NOMO-1 treated with DMSO at 0.1 percent for 48 hours (cell line): ENCODE measurements at regions not wholly inside any gene's neighbourhood (a gene's known extent, or its start where the extent isn't known, plus 50 kb on each side); places are given as distances from the start of the nearest gene placed in this dataset.
"Not testable (repeated sequence)": the region's sequence is repeated elsewhere in the genome, so short reads cannot be mapped to it uniquely, and the experiment has no call there.

Source experiments
- DNase-seq: peaks from one replicate; lab custom pipeline; 2025; ENCODE audit not compliant: unreplicated experiment; lab: John Stamatoyannopoulos, UW

DNA sequence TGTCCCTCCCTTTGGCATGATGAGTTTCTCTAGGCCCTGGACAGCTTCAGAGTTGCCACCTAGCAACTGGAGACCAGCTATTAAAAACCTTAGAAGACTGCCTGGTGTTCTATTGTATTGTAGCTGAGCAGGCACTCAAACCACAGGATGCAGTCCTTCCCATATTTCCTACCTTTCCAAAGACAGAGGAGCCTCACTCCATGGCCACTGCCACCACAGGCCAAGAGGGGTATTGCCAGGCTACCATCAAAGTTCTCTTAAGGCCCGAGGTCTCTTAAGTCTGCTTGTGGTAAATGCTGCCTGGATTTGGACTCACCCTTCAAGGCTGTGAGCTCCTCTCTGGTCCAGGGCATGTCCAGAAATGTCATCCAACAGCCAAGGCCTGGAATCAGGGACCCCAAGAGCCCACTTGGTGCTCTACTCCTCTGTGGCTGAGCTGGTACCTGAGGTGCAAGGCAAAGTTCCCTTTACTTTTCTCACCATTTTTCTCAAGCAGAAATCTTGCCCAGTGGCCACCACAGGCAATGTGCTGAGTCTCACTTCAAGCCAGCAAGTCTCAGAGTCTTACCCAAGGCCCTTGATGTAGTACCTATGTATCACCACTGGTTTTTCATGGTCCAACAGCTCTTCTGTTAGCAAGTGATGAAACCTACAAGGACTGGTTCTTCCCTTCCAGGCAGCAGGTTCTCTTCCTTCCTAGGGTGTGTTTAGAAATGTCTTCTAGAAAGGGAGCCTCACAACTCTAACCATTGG, 269.4 kb downstream of the AMY1C start:
- no peak for DNase-seq

GRCh38 chr1:104019675-104020049, 270.0 kb downstream of the AMY1C start:
- no peak for DNase-seq

DNA sequence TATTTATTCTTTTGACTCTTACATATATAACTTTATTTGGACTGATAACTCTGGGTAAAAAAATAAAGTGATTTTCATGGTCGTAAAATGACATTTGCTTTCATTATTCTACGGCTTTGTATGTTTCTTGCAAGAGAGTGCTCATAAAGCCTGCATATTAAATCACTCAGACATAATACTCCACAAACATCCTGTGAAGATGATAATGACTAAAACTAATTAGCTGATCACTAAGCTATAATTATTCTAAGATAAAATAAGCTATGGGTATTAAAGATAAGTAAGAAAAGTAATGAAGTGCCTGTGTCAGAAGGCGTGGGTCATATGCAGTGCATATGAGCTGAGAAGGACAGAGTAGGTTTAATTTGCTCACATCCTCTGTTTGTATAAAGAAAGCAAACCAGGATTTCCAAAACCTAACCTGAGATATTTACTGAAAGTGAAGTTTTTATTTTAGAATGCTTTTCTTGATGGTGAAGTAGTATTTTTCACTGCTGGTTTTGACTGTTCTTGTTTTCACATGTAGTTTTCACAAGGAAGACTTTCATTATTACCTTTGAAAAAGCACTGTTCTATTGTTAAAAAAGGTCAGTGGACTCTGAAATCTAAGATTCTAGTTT, 278.8 kb downstream of the AMY1C start:
- DNase-seq: no peak

GRCh38 chr1:104029456-104029970, 279.8 kb downstream of the AMY1C start:
- DNase-seq: no peak

DNA sequence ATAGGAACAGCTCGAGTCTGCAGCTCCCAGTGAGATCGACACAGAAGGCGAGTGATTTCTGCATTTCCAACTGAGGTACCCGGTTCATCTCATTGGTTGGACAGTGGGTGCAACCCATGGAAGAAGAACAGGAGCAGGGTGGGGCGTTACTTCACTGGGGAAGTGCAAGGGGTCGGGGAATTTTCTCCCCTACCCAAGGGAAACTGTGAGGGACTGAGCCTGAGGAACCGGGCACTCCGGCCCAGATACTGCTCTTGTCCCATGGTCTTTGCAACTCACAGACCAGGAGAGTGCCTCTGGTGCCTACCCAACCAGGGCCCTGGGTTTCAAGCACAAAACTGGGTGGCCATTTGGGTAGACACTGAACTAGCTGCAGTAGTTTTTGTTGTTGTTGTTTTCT, 307.1 kb downstream of the AMY1C start:
- DNase-seq: no peak

DNA sequence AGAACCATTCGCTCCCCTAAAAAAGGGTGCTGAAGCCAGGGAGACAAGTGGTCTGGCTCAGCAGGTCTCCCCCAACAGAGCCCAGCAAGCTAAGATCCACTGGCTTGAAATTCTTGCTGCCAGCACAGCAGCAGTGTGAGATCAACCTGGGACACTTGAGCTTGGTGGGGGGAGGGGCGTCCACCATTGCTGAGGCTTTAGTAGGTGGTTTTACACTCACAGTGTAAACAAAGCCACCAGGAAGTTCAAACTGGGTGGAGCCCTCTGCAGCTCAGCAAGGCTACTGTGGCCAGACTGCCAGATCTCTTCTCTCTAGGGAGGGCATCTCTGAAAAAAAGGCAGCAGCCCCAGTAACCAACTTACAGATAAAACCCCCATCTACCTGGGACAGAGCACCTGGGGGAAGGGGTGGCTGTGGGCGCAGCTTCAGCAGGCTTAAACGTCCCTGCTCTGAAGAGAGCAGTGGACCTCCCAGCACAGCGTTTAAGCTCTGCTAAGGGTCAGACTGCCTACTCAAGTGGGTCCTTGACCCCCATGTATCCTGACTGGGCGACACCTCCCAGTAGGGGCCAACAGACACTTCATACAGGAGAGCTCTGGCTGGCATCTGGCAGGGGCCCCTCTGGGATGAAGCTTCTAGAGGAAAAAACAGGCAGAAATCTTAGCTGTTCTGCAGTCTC, 307.7 kb downstream of the AMY1C start:
- DNase-seq: not testable (repeated sequence)

DNA sequence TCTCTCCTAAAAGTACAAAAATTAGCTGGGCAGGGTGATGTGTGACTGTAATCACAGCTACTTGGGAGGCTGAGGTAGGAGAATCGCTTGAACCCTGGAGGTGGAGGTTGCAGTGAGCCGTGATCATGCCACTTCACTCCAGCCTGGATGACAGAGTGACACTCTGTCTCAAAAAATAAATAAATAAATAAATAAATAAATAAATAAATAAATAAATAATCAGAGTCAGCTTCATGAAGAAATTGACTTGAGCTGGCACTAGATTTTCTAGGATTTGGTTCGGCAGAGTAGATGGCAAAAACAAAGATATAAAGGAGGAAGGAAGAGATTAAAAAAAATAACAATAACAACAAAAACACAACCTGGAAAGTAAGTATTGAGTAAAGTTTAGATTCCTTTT, 311.9 kb downstream of the AMY1C start:
- DNase-seq: not testable (repeated sequence)

- no peak for DNase-seq
These were observed 314.7 kb downstream of the AMY1C start for GRCh38 chr1:104064399-104064798.

GRCh38 chr1:104072915-104073371, 323.2 kb downstream of the AMY1C start:
- no peak for DNase-seq

DNA sequence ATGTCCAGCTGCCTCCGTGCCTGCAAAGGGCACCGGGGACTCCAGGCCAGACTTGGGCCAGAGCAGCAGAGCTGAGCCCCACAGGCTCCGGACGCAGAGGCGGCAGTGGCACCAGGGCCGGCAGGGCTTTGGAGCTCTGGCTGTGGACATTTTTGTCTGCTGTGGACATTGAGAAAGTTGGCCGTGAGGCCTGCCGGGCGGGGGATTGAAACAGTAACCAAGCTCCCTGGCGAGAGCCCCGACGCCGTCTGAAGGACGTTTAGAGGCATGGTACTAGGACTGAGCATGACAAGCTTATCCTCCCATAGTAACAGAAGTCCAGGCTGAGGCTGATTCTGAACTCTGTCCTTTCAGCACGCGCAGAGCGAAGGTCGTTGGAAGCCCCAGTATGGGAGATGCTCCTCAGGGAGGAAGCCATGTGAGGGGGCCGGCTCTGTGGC, 323.8 kb downstream of the AMY1C start:
- DNase-seq: no peak

- no peak for DNase-seq
These were observed 332.5 kb downstream of the AMY1C start for GRCh38 chr1:104082221-104082620.

- DNase-seq: no peak
These were observed 334.7 kb downstream of the AMY1C start for GRCh38 chr1:104084380-104084779.

DNA sequence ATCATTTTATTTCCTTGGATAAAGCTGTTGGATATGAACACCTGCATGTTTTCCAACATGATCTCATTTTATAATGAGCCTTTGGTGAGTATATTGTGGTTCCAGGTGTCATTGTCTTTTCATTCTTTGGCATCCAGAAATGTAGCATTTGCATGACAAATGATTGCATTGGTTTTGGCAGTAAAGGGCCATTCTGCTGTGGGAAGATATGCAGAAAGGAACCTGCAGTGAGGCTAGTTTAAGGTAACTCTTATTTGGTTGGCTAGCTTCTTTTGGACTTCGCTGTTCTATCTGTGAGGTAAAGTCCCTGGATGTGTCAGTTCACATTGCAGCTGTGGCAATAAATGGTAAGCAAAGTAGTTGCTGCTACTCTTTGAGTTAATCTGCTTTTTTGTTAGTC, 343.0 kb downstream of the AMY1C start:
- no peak for DNase-seq

- DNase-seq: no peak
These were observed 349.1 kb downstream of the AMY1C start for GRCh38 chr1:104098837-104099236.

- DNase-seq: no peak
These were observed 350.4 kb downstream of the AMY1C start for GRCh38 chr1:104100115-104100514.

- DNase-seq: no peak
These were observed 355.8 kb downstream of the AMY1C start for GRCh38 chr1:104105465-104105864.

GRCh38 chr1:104120525-104120924, 370.8 kb downstream of the AMY1C start:
- peak; percentile 3 for DNase-seq

- DNase-seq: peak; percentile 0
These were observed 371.6 kb downstream of the AMY1C start for GRCh38 chr1:104121271-104121670.

DNA sequence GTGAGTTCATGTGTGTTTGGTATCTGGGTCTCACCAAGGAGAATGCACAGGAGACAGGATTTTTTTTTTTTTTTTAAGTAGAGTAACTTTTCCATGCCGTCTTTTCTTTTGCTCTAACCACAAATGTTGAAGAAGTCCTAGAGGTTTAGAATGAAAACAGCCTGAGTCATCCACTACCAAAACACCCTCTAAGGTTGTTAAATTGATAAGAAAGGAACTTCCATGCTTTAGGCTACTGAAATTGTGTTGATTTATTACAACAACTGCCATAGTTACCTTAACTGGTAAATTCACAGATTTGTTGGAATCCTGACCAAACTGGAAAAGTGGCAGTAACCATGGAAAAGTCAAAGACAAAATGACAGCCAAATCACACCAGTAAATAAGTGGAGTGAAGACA, 375.6 kb downstream of the AMY1C start:
- no peak for DNase-seq

DNA sequence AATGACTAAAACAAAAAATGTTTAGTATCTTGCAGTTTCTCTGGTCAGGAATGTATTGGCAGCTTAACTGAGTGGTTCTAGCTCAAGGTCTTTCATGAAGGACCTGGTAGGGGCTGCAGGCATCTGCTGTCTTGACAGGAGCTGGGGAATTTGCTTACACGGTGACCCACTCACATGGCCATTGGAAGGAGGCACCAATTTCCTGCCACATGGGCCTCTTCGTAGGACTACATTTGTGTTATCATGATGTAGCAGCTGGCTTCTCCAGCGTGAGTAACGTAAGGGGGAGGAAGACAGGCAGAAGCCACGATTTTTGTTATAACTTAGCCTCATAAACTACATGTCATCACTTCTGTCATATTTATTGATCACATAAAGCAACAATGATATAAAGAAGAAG, 376.3 kb downstream of the AMY1C start:
- DNase-seq: no peak

DNA sequence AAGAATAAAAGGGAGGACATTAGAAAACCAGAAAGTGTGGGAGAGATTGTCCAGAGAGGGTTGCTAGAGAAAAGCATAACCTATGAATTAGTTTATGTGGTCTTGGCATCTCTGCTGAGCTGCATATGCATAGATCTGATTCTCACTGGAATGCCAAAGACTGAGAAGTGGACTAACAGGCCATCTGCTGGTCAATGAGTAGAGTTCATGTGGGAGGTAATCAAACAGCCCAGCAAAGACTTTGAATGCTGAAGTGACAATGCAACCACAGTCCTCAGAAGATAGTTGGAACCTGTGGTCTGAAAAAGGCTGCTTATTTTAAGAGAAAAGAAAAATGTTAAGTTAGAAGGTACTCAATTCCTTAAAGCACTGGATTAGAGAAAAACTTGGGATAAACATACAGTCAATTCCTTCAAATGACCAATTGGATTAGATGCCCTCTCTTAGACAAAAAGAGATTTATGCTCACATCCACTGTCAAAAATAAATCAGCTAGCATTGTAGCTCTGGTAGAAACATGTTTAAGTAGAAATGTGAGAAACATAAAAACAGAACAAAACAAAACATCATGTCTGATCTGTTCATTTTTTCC, 382.8 kb downstream of the AMY1C start:
- peak; percentile 24 for DNase-seq
